Pancreas (tissue), 10 donors: ENCODE measurements at regions not wholly inside any gene's neighbourhood (a gene's known extent, or its start where the extent isn't known, plus 50 kb on each side); places are given as distances from the start of the nearest gene placed in this dataset.
"Not testable (repeated sequence)": the region's sequence is repeated elsewhere in the genome, so short reads cannot be mapped to it uniquely, and the experiment has no call there.

ENCODE experiments used
- ATAC-seq, 4 donors: fragments of 200-7000 bp; cut with Tn5 transposase; one replicate each; pipeline versions ENCODE4 v1.8.0 to v1.9.1; 2020; ENCODE audit warnings: mild to moderate bottlenecking in 4 of 4, moderate library complexity in 4 of 4
- DNase-seq, 6 donors: peaks; one replicate each; pipeline ENCODE4 v3.0.0-alpha.2; 2020
- FAIRE-seq: peaks from 2 replicates; lab custom pipeline; 2012; peaks lifted over from hg19 to GRCh38; lab: Jason Lieb, UNC
- H3K27ac ChIP-seq, 4 donors: fragments of 200-600 bp; sonication (generic); 1 replicate in 3 of 4; 2 replicates in 1 of 4; pipeline versions ENCODE4 v1.5.0 to v1.8.0; 2020
- H3K27me3 ChIP-seq, 4 donors: fragments of 200-600 bp; one replicate each; pipeline ENCODE4 v1.8.0; 2021
- H3K36me3 ChIP-seq, 3 donors: fragments of 200-600 bp; sonication (generic) in 1 of 3; one replicate each; pipeline versions ENCODE4 v1.5.0 to v1.8.0; 2020 to 2021
- H3K4me1 ChIP-seq, 3 donors: fragments of 200-600 bp; one replicate each; pipeline ENCODE4 v1.8.0; 2021
- H3K4me3 ChIP-seq, 4 donors: fragments of 200-600 bp; sonication (generic) in 2 of 4; one replicate each; pipeline versions ENCODE4 v1.5.0 to v1.8.0; 2020 to 2021
- H3K9me3 ChIP-seq, 4 donors: fragments of 200-600 bp; one replicate each; pipeline ENCODE4 v1.8.0; 2021
- WGBS, 2 donors: extraction: QIAGEN DNeasy Blood & Tissue Kit; methylation state at CpG; one replicate each; pipeline ENCODE4 v1.1.7; 2013; 5-methylcytosine and 5-hydroxymethylcytosine counted together
- intact Hi-C, 3 donors: fragments of 100-400 bp; cut with DNase I; formaldehyde crosslinking; loops; one replicate each; pipeline versions ENCODE4 v1.11.1 to v1.14.2; 2022
- TF ChIP-seq, protein P1 (sequence below), 4 donors: fragments of 200-600 bp; sonication (generic) in 3 of 4; IDR thresholded peaks; one replicate each; pipeline versions ENCODE4 v1.5.0 to v1.8.0; 2021; ENCODE audit warnings: antibody characterized with exemption in 4 of 4
- donor health status: healthy with polysubstance abuse.
- donor health status: DM: no; HTN: no; CAD: no; lungs with moderate emphysema.
- donor health status: DM: no; HTN: no; CAD: no.
- donor health status: control.
- donor health status: control.
- donor health status: Bipolar disorder and iron deficiency.
- donor health status: DM: yes; HTN: yes; CAD: no.
- donor health status: DM: no; HTN: no; CAD: no.
- donor health status: DM: no; HTN: no; CAD: no.
- donor health status: DM: yes; HTN: yes; CAD: no.

DNA sequence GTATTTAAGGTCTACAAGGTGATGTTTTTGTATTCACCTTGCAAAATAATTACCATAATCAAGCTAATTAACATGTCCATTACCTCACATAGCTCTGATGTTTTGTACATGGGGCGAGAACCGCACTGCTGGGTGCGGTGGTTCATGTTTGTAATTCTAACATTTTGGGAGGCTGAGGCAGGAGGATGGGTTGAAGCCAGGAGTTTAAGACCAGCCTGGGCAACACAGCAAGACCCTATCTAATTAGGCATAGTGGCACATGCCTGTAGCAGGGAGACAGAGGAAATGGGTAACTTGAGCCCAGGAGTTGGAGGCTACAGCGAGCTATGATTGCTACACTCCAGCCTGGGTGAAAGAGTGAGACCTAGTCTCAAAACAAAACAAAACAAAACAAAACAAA, 248.2 kb upstream of the NSMCE3 start:
- intact Hi-C loops: loop anchor here in 1 of 3 donors (10.0 kb wide), 1 partner anchor 57 kb away; a partner anchor contains a TSS
- no peak overlapping the region for H3K27ac ChIP-seq
- 93 to 97% methylated on average over 4 of the region's 4 CpGs for WGBS, 2 donors

DNA sequence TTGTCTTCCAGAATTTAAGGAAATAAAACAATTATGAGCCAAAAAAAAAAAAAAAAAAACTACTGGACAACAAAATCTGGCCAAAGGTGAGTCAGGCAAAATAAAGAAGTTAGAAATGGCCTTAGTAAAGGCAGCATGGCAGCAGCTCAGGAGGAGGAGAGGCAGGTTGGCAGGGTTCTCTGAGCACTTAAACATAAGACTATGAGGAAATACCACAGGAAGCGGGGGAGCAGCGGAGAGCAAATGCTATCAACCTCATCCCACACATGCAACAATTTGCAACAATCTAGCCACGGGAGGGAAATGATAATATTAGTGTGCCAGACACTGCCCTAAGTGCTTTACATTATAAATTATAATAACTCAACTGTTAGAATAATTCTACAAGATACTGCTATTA, 247.3 kb upstream of the NSMCE3 start:
- Histone ChIP-seq H3K9me3 (no peaks in the 10 kb centered on the region), H3K4me1 (no peaks in the 10 kb centered on the region), H3K27ac (no peak overlapping the region), H3K27me3 (no peaks in the 10 kb centered on the region), H3K4me3 (no peak overlapping the region), H3K36me3 (no peaks in the 10 kb centered on the region)
- 81 to 84% methylated on average over 3 of the region's 3 CpGs for WGBS, 2 donors
- ATAC-seq (no peak), DNase-seq (no peak), FAIRE-seq (no peak)
- TF ChIP-seq, protein P1, sequence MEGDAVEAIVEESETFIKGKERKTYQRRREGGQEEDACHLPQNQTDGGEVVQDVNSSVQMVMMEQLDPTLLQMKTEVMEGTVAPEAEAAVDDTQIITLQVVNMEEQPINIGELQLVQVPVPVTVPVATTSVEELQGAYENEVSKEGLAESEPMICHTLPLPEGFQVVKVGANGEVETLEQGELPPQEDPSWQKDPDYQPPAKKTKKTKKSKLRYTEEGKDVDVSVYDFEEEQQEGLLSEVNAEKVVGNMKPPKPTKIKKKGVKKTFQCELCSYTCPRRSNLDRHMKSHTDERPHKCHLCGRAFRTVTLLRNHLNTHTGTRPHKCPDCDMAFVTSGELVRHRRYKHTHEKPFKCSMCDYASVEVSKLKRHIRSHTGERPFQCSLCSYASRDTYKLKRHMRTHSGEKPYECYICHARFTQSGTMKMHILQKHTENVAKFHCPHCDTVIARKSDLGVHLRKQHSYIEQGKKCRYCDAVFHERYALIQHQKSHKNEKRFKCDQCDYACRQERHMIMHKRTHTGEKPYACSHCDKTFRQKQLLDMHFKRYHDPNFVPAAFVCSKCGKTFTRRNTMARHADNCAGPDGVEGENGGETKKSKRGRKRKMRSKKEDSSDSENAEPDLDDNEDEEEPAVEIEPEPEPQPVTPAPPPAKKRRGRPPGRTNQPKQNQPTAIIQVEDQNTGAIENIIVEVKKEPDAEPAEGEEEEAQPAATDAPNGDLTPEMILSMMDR (IDR thresholded peaks at IDR 0.05): no peak
- intact Hi-C loops: loop anchor here in 1 of 3 donors (10.0 kb wide), 1 partner anchor 58 kb away; a partner anchor contains a TSS

More for the DNA sequence above, 248.2 kb upstream of the NSMCE3 start:
- Histone ChIP-seq H3K9me3 (no peaks in the 10 kb centered on the region), H3K4me3 (no peak overlapping the region), H3K36me3 (no peaks in the 10 kb centered on the region), H3K4me1 (no peaks in the 10 kb centered on the region), H3K27me3 (no peaks in the 10 kb centered on the region)
- TF ChIP-seq, protein P1 (IDR thresholded peaks at IDR 0.05): no peak
- DNase-seq (no peak), ATAC-seq (no peak), FAIRE-seq (no peak)

DNA sequence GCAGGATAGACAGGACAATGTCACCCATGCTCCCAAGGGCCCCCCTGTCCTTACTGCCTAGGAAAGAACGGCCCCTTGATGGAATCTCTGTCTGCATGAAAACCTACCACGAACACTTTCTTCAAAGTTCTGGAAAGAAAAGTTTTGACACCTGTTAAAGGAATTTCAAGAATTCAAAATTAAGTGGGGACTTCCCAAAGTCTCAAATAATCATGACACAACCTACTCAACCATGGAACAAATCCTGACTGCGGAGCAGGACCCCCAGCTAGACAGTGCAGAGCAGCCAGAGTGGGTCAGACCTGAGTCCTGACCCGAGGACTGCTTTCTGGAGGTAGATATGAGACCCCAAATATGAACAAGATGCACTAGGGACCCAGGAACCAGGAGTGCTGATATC, 245.3 kb upstream of the NSMCE3 start:
- DNase-seq (no peak), ATAC-seq (peak in 1 of 4 donors; percentile 43), FAIRE-seq (no peak)
- Histone ChIP-seq H3K4me3 (no peak overlapping the region), H3K36me3 (no peaks in the 10 kb centered on the region), H3K27ac (no peak overlapping the region), H3K9me3 (no peaks in the 10 kb centered on the region), H3K4me1 (no peaks in the 10 kb centered on the region), H3K27me3 (no peaks in the 10 kb centered on the region)
- intact Hi-C loops: loop anchor here in 1 of 3 donors (10.0 kb wide), 1 partner anchor 60 kb away; a partner anchor contains a TSS
- TF ChIP-seq, protein P1 (IDR thresholded peaks at IDR 0.05): no peak
- 66 to 77% methylated on average over 4 of the region's 4 CpGs for WGBS, 2 donors

DNA sequence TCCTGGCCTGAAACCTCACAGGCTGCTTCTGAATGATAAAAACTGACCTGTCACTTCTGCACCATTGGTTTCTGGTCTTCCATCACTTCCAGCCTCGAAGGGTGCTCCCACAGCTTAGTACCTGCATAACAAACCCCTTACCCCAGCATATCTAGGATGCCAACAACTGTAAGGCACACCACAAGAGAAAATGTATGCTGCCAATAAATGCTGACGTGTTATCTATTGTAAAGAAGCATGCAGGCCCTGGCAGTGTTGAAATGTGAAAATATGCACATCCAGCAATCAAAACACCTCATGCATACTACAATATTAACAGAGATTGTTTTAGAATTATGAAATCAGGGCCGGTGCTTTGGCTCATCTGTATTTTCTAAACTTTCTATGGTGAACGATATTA, 242.0 kb upstream of the NSMCE3 start:
- intact Hi-C loops: loop anchor here in 1 of 3 donors (10.0 kb wide), 1 partner anchor 63 kb away; a partner anchor contains a TSS
- no peak overlapping the region for H3K27ac ChIP-seq
- WGBS, 2 donors: 74 to 82% methylated on average over 4 of the region's 4 CpGs
- H3K4me1 ChIP-seq: no peaks in the 10 kb centered on the region
- H3K4me3 ChIP-seq: no peak overlapping the region
- no peak for FAIRE-seq
- ATAC-seq: no peak
- TF ChIP-seq, protein P1 (IDR thresholded peaks at IDR 0.05): no peak
- no peaks in the 10 kb centered on the region for H3K36me3 ChIP-seq
- H3K9me3 ChIP-seq: no peaks in the 10 kb centered on the region
- H3K27me3 ChIP-seq: no peaks in the 10 kb centered on the region
- DNase-seq: no peak

DNA sequence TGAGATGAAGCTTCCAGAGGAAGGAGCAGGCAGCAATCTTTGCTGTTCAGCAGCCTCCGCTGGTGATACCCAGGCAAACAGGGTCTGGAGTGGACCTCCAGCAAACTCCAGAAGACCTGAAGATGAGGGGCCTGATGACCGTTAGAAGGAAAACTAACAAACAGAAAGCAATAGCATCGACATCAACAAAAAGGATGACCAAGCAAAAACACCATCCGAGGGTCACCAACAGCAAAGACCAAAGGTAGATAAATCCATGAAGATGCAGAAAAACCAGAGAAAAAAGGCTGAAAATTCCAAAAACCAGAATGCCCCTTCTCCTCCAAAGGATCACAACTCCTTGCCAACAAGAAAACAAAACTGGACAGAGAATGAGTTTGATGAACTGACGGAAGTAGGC, 235.9 kb upstream of the NSMCE3 start:
- FAIRE-seq, H3K9me3 ChIP-seq, H3K4me1 ChIP-seq, H3K27ac ChIP-seq, H3K36me3 ChIP-seq, DNase-seq, H3K27me3 ChIP-seq, ATAC-seq, H3K4me3 ChIP-seq, intact Hi-C loops: not testable (repeated sequence)
- 90 to 91% methylated on average over 5 of the region's 5 CpGs for WGBS, 2 donors
